Body of pancreas (tissue), 4 donors: ENCODE measurements at regions not wholly inside any gene's neighbourhood (a gene's known extent, or its start where the extent isn't known, plus 50 kb on each side); places are given as distances from the start of the nearest gene placed in this dataset.

Source experiments
- ATAC-seq: fragments of 150-250 bp; one replicate; pipeline ENCODE4 v1.9.1; 2016
- DNase-seq, 4 donors: peaks; one replicate each; pipeline ENCODE4 v3.0.0-alpha.2; 2019
- H3K27ac ChIP-seq, 4 donors: fragments of 200-600 bp; sonication (generic); 1 replicate in 3 of 4; 2 replicates in 1 of 4; pipeline versions ENCODE4 v1.5.1 to v1.6.1; 2016 to 2019; ENCODE audit warnings: mild to moderate bottlenecking in 1 of 4, mixed read lengths in 1 of 4, moderate library complexity in 1 of 4
- H3K27me3 ChIP-seq, 2 donors: fragments of 200-600 bp; sonication (generic); one replicate each; pipeline ENCODE4 v1.6.0; 2016; ENCODE audit warnings: mild to moderate bottlenecking in 1 of 2
- H3K36me3 ChIP-seq, 2 donors: fragments of 200-600 bp; sonication (generic); replicated peaks in 1 of 2; 2 replicates each; pipeline ENCODE4 v1.5.1; 2016; ENCODE audit warnings: low read depth in 2 of 2; ENCODE audit not compliant: insufficient read depth in 1 of 2
- H3K4me1 ChIP-seq: fragments of 200-600 bp; sonication (generic); one replicate; pipeline ENCODE4 v1.6.0; 2016
- H3K4me3 ChIP-seq, 2 donors: fragments of 200-600 bp; sonication (generic); 1 replicate in 1 of 2; 2 replicates in 1 of 2; pipeline ENCODE4 v1.5.1; 2016 to 2019
- H3K9me3 ChIP-seq, 3 donors: fragments of 200-600 bp; sonication (generic); 1 replicate in 2 of 3; 2 replicates in 1 of 3; pipeline ENCODE4 v1.5.1; 2016
- POLR2A ChIP-seq, 3 donors: fragments of 450-650 bp; IDR thresholded peaks; one replicate each; pipeline ENCODE4 v1.6.1; 2016; ENCODE audit warnings: antibody characterized with exemption in 3 of 3, mild to moderate bottlenecking in 2 of 3
- WGBS, 2 donors: methylation state at CpG; one replicate each; pipeline ENCODE4 v1.1.5; 2017; 5-methylcytosine and 5-hydroxymethylcytosine counted together
- intact Hi-C: fragments of 100-400 bp; cut with DNase I; formaldehyde crosslinking; loops from one replicate; pipeline ENCODE4 v1.15.1; 2023
- TF ChIP-seq, protein P1 (sequence below), 7 experiments: fragments of 450-650 bp in 4 of 7; fragments of 200-600 bp in 3 of 7; sonication (generic) in 3 of 7; IDR thresholded peaks; one replicate each; pipeline ENCODE4 v1.5.1; 2016 to 2019; ENCODE audit warnings: antibody characterized with exemption in 7 of 7

DNA sequence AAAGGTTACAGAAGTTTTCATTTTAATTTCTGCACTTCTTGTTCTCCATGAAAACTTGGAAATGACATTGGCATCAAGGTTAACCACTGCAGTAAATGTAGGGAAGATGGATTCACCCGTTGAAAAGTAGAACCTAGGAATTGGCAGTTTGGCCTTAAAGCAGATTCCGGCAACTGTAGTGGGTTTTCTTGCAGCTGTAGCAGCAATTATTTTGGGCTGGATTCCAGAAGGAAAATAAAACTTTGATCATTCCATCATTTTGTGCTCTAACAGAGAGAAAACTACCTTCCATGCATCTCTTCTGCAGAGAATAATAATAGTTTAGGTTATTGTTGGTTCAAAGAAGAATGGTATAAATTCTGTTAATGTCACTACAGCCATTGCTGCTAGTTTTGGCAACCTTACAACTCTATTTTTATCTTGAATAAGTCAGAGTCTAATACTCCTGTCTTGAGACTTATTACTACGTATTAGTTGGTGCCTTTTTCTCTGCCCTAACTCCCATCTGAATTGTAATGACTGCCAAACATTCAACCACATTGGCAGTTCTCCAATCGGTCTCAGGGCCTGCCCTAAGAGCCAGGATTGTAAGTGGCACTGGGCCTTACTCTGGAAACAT is 178.1 kb upstream of the PIEZO2 start:
- intact Hi-C loops, result no loop called here
- H3K9me3 ChIP-seq, result no peaks in the 10 kb centered on the region
- H3K4me3 ChIP-seq, result no peak overlapping the region
- ATAC-seq, result no peak
- no peaks in the 10 kb centered on the region for H3K36me3 ChIP-seq
- DNase-seq, result no peak
- no peaks in the 10 kb centered on the region for H3K27me3 ChIP-seq
- no peak for TF ChIP-seq POLR2A (IDR thresholded peaks at IDR 0.05)
- TF ChIP-seq, protein P1, sequence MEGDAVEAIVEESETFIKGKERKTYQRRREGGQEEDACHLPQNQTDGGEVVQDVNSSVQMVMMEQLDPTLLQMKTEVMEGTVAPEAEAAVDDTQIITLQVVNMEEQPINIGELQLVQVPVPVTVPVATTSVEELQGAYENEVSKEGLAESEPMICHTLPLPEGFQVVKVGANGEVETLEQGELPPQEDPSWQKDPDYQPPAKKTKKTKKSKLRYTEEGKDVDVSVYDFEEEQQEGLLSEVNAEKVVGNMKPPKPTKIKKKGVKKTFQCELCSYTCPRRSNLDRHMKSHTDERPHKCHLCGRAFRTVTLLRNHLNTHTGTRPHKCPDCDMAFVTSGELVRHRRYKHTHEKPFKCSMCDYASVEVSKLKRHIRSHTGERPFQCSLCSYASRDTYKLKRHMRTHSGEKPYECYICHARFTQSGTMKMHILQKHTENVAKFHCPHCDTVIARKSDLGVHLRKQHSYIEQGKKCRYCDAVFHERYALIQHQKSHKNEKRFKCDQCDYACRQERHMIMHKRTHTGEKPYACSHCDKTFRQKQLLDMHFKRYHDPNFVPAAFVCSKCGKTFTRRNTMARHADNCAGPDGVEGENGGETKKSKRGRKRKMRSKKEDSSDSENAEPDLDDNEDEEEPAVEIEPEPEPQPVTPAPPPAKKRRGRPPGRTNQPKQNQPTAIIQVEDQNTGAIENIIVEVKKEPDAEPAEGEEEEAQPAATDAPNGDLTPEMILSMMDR (IDR thresholded peaks at IDR 0.05), result no peak
- H3K27ac ChIP-seq, result no peak overlapping the region
- peaks cover 10% of the 10 kb centered on the region for H3K4me1 ChIP-seq
- WGBS, 2 donors, result 48 to 59% methylated on average over 4 of the region's 4 CpGs

DNA sequence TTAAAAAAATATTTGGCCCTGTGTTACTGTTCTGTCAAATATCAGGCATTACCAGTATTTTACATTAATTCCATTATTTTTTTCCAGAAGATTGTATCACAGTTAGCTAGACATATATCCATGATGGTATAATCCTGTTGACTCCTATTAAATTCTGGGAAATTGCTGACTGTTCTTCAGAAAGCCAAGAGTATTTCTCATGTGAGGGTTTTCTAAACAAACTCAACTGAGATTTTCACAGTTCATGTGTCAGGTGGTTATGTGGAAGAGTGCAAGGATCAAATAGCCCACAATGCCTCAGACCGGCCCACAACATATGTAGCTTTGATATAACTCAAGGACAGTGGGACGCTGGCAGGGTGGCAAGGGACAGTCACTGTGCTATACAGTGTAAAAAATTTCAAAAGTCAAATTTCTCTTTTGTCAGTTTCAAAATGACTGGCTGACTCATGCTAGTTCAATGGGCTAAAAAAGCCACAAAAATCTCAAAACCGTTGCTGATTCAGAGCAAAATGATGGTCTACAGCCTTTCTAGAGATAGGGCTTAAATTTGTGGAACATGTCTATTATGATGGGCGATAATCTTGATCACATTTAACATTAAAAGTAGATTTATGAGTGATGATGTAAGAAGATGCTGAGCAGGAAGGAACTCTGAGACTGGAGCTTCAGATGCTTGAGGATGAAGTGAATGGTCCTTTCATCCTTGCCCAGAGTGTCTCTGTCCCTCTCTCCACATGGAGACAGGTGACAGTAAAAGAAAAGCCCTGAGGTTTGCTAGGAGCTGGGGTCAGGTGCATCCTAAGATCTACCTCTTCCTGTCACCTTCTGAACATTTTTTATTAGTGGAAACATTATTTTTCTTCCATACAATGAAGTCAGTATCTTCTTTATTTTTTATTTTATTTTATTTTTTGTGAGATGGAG is 175.8 kb upstream of the PIEZO2 start:
- Histone ChIP-seq H3K36me3 (no peaks in the 10 kb centered on the region), H3K4me1 (peaks cover 10% of the 10 kb centered on the region), H3K9me3 (no peaks in the 10 kb centered on the region), H3K27ac (no peak overlapping the region), H3K4me3 (no peak overlapping the region), H3K27me3 (no peaks in the 10 kb centered on the region)
- no peak for TF ChIP-seq POLR2A (IDR thresholded peaks at IDR 0.05)
- TF ChIP-seq, protein P1 (IDR thresholded peaks at IDR 0.05), result no peak
- ATAC-seq (no peak), DNase-seq (no peak)
- intact Hi-C loops, result no loop called here
- 43 to 56% methylated on average over 4 of the region's 4 CpGs for WGBS, 2 donors

DNA sequence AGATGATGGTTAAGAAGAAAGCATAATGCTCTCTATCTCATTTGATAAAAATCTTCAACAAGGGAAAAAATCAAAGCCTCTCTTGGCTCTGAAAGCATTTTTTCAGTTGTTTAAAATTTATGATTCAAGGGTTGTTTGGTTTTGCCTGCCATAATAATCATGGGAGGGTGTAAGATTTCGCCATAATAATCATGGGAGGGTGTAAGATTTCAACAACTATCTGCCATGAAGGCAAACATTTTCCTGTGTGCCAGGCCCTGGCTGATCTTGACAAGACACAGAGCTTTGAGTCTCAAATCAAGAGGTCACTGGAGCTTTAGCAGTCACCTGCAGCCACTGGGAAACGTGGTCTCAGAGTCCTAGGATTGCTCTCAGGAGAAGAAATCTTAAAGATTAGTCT is 175.1 kb upstream of the PIEZO2 start:
- H3K9me3 ChIP-seq, result no peaks in the 10 kb centered on the region
- ATAC-seq (no peak), DNase-seq (no peak)
- peaks cover 10% of the 10 kb centered on the region for H3K4me1 ChIP-seq
- intact Hi-C loops, result no loop called here
- H3K27me3 ChIP-seq, result no peaks in the 10 kb centered on the region
- 29 to 48% methylated on average over 2 of the region's 2 CpGs for WGBS, 2 donors
- H3K27ac ChIP-seq, result no peak overlapping the region
- TF ChIP-seq, protein P1 (IDR thresholded peaks at IDR 0.05), result no peak
- no peak for TF ChIP-seq POLR2A (IDR thresholded peaks at IDR 0.05)
- H3K4me3 ChIP-seq, result no peak overlapping the region
- H3K36me3 ChIP-seq, result no peaks in the 10 kb centered on the region

DNA sequence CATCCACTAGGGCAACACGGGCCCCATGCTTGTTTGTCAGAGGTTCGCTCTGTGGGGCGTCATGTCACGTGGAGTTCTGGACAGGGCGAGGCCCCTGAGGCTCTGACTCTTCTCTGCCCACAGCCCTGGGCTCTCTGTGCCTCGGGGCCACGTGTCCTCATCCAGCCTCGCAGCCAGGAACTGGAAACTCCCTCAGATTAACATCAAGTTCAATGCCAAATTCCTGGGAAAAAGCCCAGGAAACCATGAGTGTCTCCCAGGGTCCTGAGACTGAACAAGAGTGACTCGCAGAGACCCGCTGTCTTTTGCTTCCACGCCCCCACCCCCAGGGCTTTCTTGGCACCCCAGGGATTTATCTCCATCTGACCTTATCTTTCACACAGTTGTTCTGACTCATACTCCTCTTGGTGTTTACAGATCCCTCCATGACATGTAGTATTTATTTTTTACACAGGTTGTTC is 174.0 kb upstream of the PIEZO2 start:
- H3K4me3 ChIP-seq, result no peak overlapping the region
- ATAC-seq, result peak; percentile 79
- peak in 3 of 4 donors; percentile 25 to 42 (median 27) for DNase-seq
- H3K27ac ChIP-seq, result peak overlapping the region in 2 of 4 donors; percentile 52 to 56
- H3K4me1 ChIP-seq, result peaks cover 10% of the 10 kb centered on the region
- intact Hi-C loops, result no loop called here
- TF ChIP-seq, protein P1 (IDR thresholded peaks at IDR 0.05), result no peak
- TF ChIP-seq POLR2A (IDR thresholded peaks at IDR 0.05), result no peak
- WGBS, 2 donors, result 25 to 35% methylated on average over 10 to 11 of the region's 11 CpGs
- no peaks in the 10 kb centered on the region for H3K9me3 ChIP-seq
- no peaks in the 10 kb centered on the region for H3K36me3 ChIP-seq
- no peaks in the 10 kb centered on the region for H3K27me3 ChIP-seq
